ENCODE measurements at regions not wholly inside any gene's neighbourhood (a gene's known extent, or its start where the extent isn't known, plus 50 kb on each side); places are given as distances from the start of the nearest gene placed in this dataset.

DNA sequence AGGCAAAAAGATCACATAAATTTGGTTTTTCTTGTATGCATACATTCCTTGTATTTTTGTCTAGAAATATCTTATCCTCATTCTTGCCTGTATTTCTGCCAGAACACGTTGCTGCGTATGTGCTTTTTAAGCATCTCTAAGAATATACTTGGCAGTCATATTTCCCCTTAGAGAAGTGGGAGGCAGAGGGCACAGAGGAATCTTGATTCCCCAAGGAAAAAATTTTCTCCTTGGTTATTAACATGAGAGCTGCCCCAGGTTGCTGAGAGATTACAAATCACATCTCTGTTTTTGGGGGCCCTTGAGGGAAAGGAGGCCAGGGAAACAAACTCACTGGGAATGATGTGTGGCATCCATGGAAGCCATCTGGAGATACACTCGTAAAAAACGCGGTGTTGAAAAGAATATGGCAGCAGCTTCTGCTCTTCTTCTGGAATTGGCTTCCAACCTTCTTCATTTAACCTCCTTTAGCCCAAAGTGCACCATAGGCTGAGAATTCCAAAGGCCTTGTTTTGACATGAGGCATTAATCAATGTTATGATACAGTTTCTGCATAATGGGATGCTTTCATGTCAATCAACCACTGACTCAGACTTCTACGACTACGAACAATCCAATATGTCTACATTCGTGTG lies 684.3 kb upstream of the SORCS1 start:
- intact Hi-C loops (cut with micrococcal nuclease): loop anchor here (5.0 kb wide), 1 partner anchor 52 kb away; no protein-coding TSS in a partner anchor
- no peaks in the 10 kb centered on the region for H4K20me1 ChIP-seq (ENCODE audit: insufficient read depth)
- H3K9ac ChIP-seq (ENCODE audit: low read length): no peak overlapping the region
- no peak overlapping the region for H3K27ac ChIP-seq (ENCODE audit: low read depth, low read length)
- no peak overlapping the region for H3K4me2 ChIP-seq (ENCODE audit: low read length)
- ChIA-PET POLR2A (no interaction called here), CTCF (no interaction called here), RAD21 (ENCODE audit: low non-redundant PET in 1 of 2, low total read pairs in 2 of 2, uncharacterized antibody in 2 of 2, unreplicated experiment in 2 of 2) (no interaction called here)
- no TSS peak for BruUV-seq (replicated peaks)
- no peak overlapping the region for H3K4me3 ChIP-seq (replicated peaks in 1 of 2; ENCODE audit: low read depth in 1 of 2, low read length in 2 of 2)
- H3K9me3 ChIP-seq (ENCODE audit: control insufficient read depth in 1 of 2, insufficient read depth in 1 of 2, low read depth in 1 of 2, low read length in 2 of 2): peaks cover 37 to 49% of the 10 kb centered on the region in 2 experiments; a peak in 2 of 4 replicates
- ATAC-seq (no peak), DNase-seq (ENCODE audit: low read depth, low spot score) (no peak)
- H3K79me2 ChIP-seq (ENCODE audit: insufficient read depth, low read length): no peaks in the 10 kb centered on the region
- no peaks in the 10 kb centered on the region for H3K27me3 ChIP-seq (ENCODE audit: insufficient read depth, low read length)
- no peak for TF ChIP-seq EZH2 (IDR thresholded peaks at IDR 0.05)
- TF ChIP-seq CBX3 (IDR thresholded peaks at IDR 0.05; ENCODE audit: low read depth): no peak
- TF ChIP-seq ELF1 (IDR thresholded peaks at IDR 0.05; ENCODE audit: borderline replicate concordance, low read depth): no peak
- no peak for TF ChIP-seq SIN3A (IDR thresholded peaks at IDR 0.05; ENCODE audit: low read depth)
- no peak for TF ChIP-seq ZNF274 (IDR thresholded peaks at IDR 0.05; ENCODE audit: low read depth, low read length)
- no peak for TF ChIP-seq JUND (IDR thresholded peaks at IDR 0.05)
- TF ChIP-seq MAX (IDR thresholded peaks at IDR 0.05): no peak
- TF ChIP-seq POLR2A (IDR thresholded peaks at IDR 0.05; ENCODE audit: borderline replicate concordance, extremely low read depth, insufficient read depth, insufficient read length): no peak
- no peak for TF ChIP-seq ZBTB33 (IDR thresholded peaks at IDR 0.05; ENCODE audit: extremely low read depth, insufficient replicate concordance, low read length)
- TF ChIP-seq, protein P1, sequence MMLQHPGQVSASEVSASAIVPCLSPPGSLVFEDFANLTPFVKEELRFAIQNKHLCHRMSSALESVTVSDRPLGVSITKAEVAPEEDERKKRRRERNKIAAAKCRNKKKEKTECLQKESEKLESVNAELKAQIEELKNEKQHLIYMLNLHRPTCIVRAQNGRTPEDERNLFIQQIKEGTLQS (IDR thresholded peaks at IDR 0.05): no peak
- no peak for TF ChIP-seq YY1 (IDR thresholded peaks at IDR 0.05; ENCODE audit: extremely low read depth, insufficient replicate concordance, low read depth, low read length)
- TF ChIP-seq POLR2AphosphoS5 (IDR thresholded peaks at IDR 0.05; ENCODE audit: low read depth, low read length): no peak
- TF ChIP-seq TCF7L2 (IDR thresholded peaks at IDR 0.05; ENCODE audit: borderline replicate concordance, extremely low read depth, insufficient read depth, insufficient read length): no peak
- TF ChIP-seq, protein P2, sequence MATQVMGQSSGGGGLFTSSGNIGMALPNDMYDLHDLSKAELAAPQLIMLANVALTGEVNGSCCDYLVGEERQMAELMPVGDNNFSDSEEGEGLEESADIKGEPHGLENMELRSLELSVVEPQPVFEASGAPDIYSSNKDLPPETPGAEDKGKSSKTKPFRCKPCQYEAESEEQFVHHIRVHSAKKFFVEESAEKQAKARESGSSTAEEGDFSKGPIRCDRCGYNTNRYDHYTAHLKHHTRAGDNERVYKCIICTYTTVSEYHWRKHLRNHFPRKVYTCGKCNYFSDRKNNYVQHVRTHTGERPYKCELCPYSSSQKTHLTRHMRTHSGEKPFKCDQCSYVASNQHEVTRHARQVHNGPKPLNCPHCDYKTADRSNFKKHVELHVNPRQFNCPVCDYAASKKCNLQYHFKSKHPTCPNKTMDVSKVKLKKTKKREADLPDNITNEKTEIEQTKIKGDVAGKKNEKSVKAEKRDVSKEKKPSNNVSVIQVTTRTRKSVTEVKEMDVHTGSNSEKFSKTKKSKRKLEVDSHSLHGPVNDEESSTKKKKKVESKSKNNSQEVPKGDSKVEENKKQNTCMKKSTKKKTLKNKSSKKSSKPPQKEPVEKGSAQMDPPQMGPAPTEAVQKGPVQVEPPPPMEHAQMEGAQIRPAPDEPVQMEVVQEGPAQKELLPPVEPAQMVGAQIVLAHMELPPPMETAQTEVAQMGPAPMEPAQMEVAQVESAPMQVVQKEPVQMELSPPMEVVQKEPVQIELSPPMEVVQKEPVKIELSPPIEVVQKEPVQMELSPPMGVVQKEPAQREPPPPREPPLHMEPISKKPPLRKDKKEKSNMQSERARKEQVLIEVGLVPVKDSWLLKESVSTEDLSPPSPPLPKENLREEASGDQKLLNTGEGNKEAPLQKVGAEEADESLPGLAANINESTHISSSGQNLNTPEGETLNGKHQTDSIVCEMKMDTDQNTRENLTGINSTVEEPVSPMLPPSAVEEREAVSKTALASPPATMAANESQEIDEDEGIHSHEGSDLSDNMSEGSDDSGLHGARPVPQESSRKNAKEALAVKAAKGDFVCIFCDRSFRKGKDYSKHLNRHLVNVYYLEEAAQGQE (IDR thresholded peaks at IDR 0.05; ENCODE audit: low read depth): no peak
- no peak for TF ChIP-seq RAD21 (IDR thresholded peaks at IDR 0.05; ENCODE audit: low read depth)
- no peak for TF ChIP-seq EGR1 (IDR thresholded peaks at IDR 0.05; ENCODE audit: low read depth)
- TF ChIP-seq EZH2phosphoT487 (IDR thresholded peaks at IDR 0.05; ENCODE audit: borderline replicate concordance): no peak
- no peak for TF ChIP-seq SRF (IDR thresholded peaks at IDR 0.05; ENCODE audit: low read depth)
- TF ChIP-seq CEBPB (IDR thresholded peaks at IDR 0.05; ENCODE audit: low read depth): no peak
- TF ChIP-seq CTCF (IDR thresholded peaks at IDR 0.05 in 2 of 3, conservative IDR thresholded peaks at IDR 0.05 in 1 of 3; ENCODE audit: borderline replicate concordance in 1 of 3, insufficient read depth in 1 of 3, low read depth in 2 of 3, low read length in 2 of 3): no peak
- no peaks in the 10 kb centered on the region for H3K36me3 ChIP-seq (ENCODE audit: control insufficient read depth in 1 of 2, insufficient read depth in 2 of 2, low read length in 2 of 2)
- no peak overlapping the region for H2AFZ ChIP-seq (ENCODE audit: low read depth, low read length, poor library complexity, severe bottlenecking)
- H3K4me1 ChIP-seq (ENCODE audit: control insufficient read depth in 1 of 2, insufficient read depth in 2 of 2, low read length in 2 of 2): no peaks in the 10 kb centered on the region
- H3K9me2 ChIP-seq (ENCODE audit: insufficient read depth): no peaks in the 10 kb centered on the region

All from HCT116 (cell line).